HepG2 (cell line): ENCODE measurements at regions not wholly inside any gene's neighbourhood (a gene's known extent, or its start where the extent isn't known, plus 50 kb on each side); places are given as distances from the start of the nearest gene placed in this dataset.
"Not testable (repeated sequence)": the region's sequence is repeated elsewhere in the genome, so short reads cannot be mapped to it uniquely, and the experiment has no call there.

Experiments used
- ATAC-seq: fragments of 200-7000 bp; cut with Tn5 transposase; 3 replicates; pipeline ENCODE4 v1.9.1; 2020; ENCODE audit warnings: mild to moderate bottlenecking, moderate library complexity
- BruUV-seq: library from RNA; stranded (reverse); fragments of 400-500 nt; replicated peaks from 2 replicates; lab custom pipeline; 2021; lab: Mats Ljungman, UMichigan
- CTCF ChIA-PET: fragments of 300-600 bp; formaldehyde crosslinking; extraction: SDS; loops from one replicate; lab custom pipeline; 2021; ENCODE audit warnings: low total read pairs, inconsistent platforms, low intra/inter-chr PET ratio; lab: Yijun Ruan, JAX
- POLR2A ChIA-PET: fragments of 350-600 bp; sonication (Branson Sonifier 250); formaldehyde crosslinking; loops from one replicate; lab custom pipeline; 2020; ENCODE audit warnings: antibody characterized with exemption, inconsistent platforms; lab: Yijun Ruan, JAX
- DNase-seq: peaks from one replicate; pipeline ENCODE4 v3.0.0-alpha.2; 2015; ENCODE audit warnings: low spot score
- FAIRE-seq: peaks from 3 replicates; lab custom pipeline; 2011; peaks lifted over from hg19 to GRCh38; lab: Jason Lieb, UNC
- H2AFZ ChIP-seq: one replicate; pipeline ENCODE4 v1.6.1; 2011; ENCODE audit warnings: low read length, inconsistent platforms
- H3K27ac ChIP-seq: fragments of 300-600 bp; 3 replicates; pipeline ENCODE4 v1.8.0; 2011; ENCODE audit warnings: mixed run types, mild to moderate bottlenecking, mixed read lengths, low read length, inconsistent platforms; ENCODE audit not compliant: insufficient read depth; ENCODE audit errors: extremely low read length
- H3K27me3 ChIP-seq, 2 experiments: fragments of 200-600 bp in 1 of 2; 2 replicates in 1 of 2; 3 replicates in 1 of 2; pipeline versions ENCODE4 v1.6.0 to v1.8.0; 2011; ENCODE audit warnings: low read length in 2 of 2, mild to moderate bottlenecking in 2 of 2, moderate library complexity in 2 of 2, inconsistent platforms in 1 of 2; ENCODE audit not compliant: insufficient read depth in 2 of 2, control insufficient read depth in 1 of 2
- H3K36me3 ChIP-seq, 2 experiments: fragments of 200-600 bp in 1 of 2; replicated peaks in 1 of 2; 2 replicates in 1 of 2; 3 replicates in 1 of 2; pipeline versions ENCODE4 v1.5.1 to v1.8.0; 2011; ENCODE audit warnings: low read length in 2 of 2, inconsistent platforms in 1 of 2; ENCODE audit not compliant: insufficient read depth in 2 of 2, control insufficient read depth in 1 of 2
- H3K4me1 ChIP-seq: 2 replicates; pipeline ENCODE4 v1.5.1; 2012; ENCODE audit warnings: low read length, inconsistent platforms; ENCODE audit not compliant: insufficient read depth
- H3K4me2 ChIP-seq: 2 replicates; pipeline ENCODE4 v1.6.0; 2011; ENCODE audit warnings: low read depth, low read length, inconsistent platforms
- H3K4me3 ChIP-seq, 3 experiments: fragments of 200-600 bp in 1 of 3; sonication (generic), shearing (Covaris generic) in 1 of 3; replicated peaks in 1 of 3; 2 replicates each; pipeline ENCODE4 v1.5.1; 2011 to 2016; ENCODE audit warnings: low read length in 3 of 3, inconsistent platforms in 2 of 3, low read depth in 2 of 3, mild to moderate bottlenecking in 2 of 3, control low read depth in 1 of 3, mixed read lengths in 1 of 3; ENCODE audit not compliant: insufficient read depth in 1 of 3
- H3K79me2 ChIP-seq: one replicate; pipeline ENCODE4 v1.6.1; 2011; ENCODE audit warnings: low read length, inconsistent platforms; ENCODE audit not compliant: insufficient read depth
- H3K9ac ChIP-seq: 2 replicates; pipeline ENCODE4 v1.6.0; 2011; ENCODE audit warnings: mild to moderate bottlenecking, low read depth, low read length, inconsistent platforms; ENCODE audit not compliant: insufficient read depth
- H3K9me3 ChIP-seq: 2 replicates; pipeline ENCODE4 v1.5.1; 2012; ENCODE audit warnings: mild to moderate bottlenecking, low read length
- H4K20me1 ChIP-seq: 2 replicates; pipeline ENCODE4 v1.6.0; 2011; ENCODE audit warnings: inconsistent platforms, mild to moderate bottlenecking, low read length, moderate library complexity; ENCODE audit not compliant: insufficient read depth
- BATF2 ChIP-seq: sonication (generic); formaldehyde crosslinking; IDR thresholded peaks from 2 replicates; pipeline ENCODE4 v1.8.0; 2022; ENCODE audit warnings: mild to moderate bottlenecking, missing genetic modification reagents, moderate library complexity
- CHCHD3 ChIP-seq: sonication (generic); formaldehyde crosslinking; IDR thresholded peaks from 2 replicates; pipeline ENCODE4 v1.8.0; 2022; ENCODE audit warnings: mild to moderate bottlenecking, missing genetic modification reagents, moderate library complexity
- CREM ChIP-seq, 2 experiments: sonication (generic) in 1 of 2; formaldehyde crosslinking in 1 of 2; IDR thresholded peaks; 2 replicates each; pipeline versions ENCODE4 v1.4.0 to v1.6.1; 2016 to 2020; ENCODE audit warnings: antibody characterized with exemption in 1 of 2, mild to moderate bottlenecking in 1 of 2, missing genetic modification reagents in 1 of 2
- FOXK2 ChIP-seq: fragments of 450-650 bp; IDR thresholded peaks from 2 replicates; pipeline ENCODE4 v1.6.1; 2016
- GATAD2A ChIP-seq: IDR thresholded peaks from 2 replicates; pipeline ENCODE4 v1.6.1; 2016
- ISL2 ChIP-seq: sonication (generic); formaldehyde crosslinking; IDR thresholded peaks from 2 replicates; pipeline ENCODE4 v1.5.0; 2020; ENCODE audit warnings: missing genetic modification reagents
- NR2F6 ChIP-seq, 2 experiments: IDR thresholded peaks; 2 replicates each; pipeline ENCODE4 v1.6.1; 2016; ENCODE audit warnings: antibody characterized with exemption in 1 of 2, mild to moderate bottlenecking in 1 of 2
- PCBP1 ChIP-seq: fragments of 200-400 bp; formaldehyde crosslinking; IDR thresholded peaks from 2 replicates; pipeline ENCODE4 v1.6.1; 2017; ENCODE audit warnings: mild to moderate bottlenecking, low read depth, low read length, borderline replicate concordance
- TRIM22 ChIP-seq: fragments of 450-650 bp; IDR thresholded peaks from 2 replicates; pipeline ENCODE4 v1.6.1; 2017
- ZMAT5 ChIP-seq: sonication (generic); formaldehyde crosslinking; IDR thresholded peaks from 2 replicates; pipeline ENCODE4 v1.5.0; 2020; ENCODE audit warnings: mild to moderate bottlenecking, low read depth, missing genetic modification reagents, borderline replicate concordance
- ZNF17 ChIP-seq: sonication (generic); formaldehyde crosslinking; IDR thresholded peaks from 2 replicates; pipeline ENCODE4 v1.5.0; 2020; ENCODE audit warnings: mild to moderate bottlenecking, missing genetic modification reagents
- WGBS: methylation state at CpG from one replicate; pipeline ENCODE4 v1.1.6; 2017; ENCODE audit warnings: low lambda C conversion rate; 5-methylcytosine and 5-hydroxymethylcytosine counted together
- in situ Hi-C: cut with HindIII; loops from 2 replicates; pipeline ENCODE4 v1.10.0; 2017; ENCODE audit warnings: low pct_unique_long_range_greater_than_20kb; ENCODE audit not compliant: extremely low pct_ligation_motif_present
- intact Hi-C: fragments of 100-400 bp; cut with micrococcal nuclease; formaldehyde crosslinking; loops from one replicate; pipeline ENCODE4 v1.10.0; 2022; ENCODE audit not compliant: unreplicated experiment

GRCh38 chr1:5610432-5610831 lies 381.8 kb downstream of the NPHP4 start (continued):
- TF ChIP-seq BATF2 (CRISPR knock-in tag) = no peak

GRCh38 chr1:5603353-5604104 lies 388.7 kb downstream of the NPHP4 start:
- CTCF ChIA-PET = no interaction called here
- Histone ChIP-seq H3K9ac (no peak overlapping the region), H3K9me3 (no peaks in the 10 kb centered on the region), H3K79me2 (no peaks in the 10 kb centered on the region), H2AFZ (no peak overlapping the region), H3K4me2 (no peak overlapping the region), H4K20me1 (no peaks in the 10 kb centered on the region), H3K27ac (no peak overlapping the region), H3K4me3 (no peak overlapping the region), H3K27me3 (peaks cover 0 to 3% of the 10 kb centered on the region in 2 experiments; a peak in 1 of 5 replicates)
- in situ Hi-C loops = no loop called here
- no peak for ATAC-seq
- no TSS peak for BruUV-seq
- WGBS = 12% methylated on average over 3 of the region's 3 CpGs
- no peak for TF ChIP-seq ZNF17 (CRISPR knock-in tag)
- no peak for TF ChIP-seq GATAD2A
- no peak for TF ChIP-seq PCBP1
- TF ChIP-seq CHCHD3 (CRISPR knock-in tag) = no peak
- no peak for TF ChIP-seq NR2F6 (IDR thresholded peaks at IDR 0.05)
- no peak for TF ChIP-seq NR2F6 (CRISPR knock-in tag; IDR thresholded peaks at IDR 0.05)
- TF ChIP-seq FOXK2 = no peak
- no peak for TF ChIP-seq ISL2 (CRISPR knock-in tag)
- TF ChIP-seq ZMAT5 (CRISPR knock-in tag) = no peak
- TF ChIP-seq TRIM22 = no peak
- no peak for TF ChIP-seq CREM (IDR thresholded peaks at IDR 0.05)
- no peak for TF ChIP-seq CREM (CRISPR knock-in tag; IDR thresholded peaks at IDR 0.05)
- TF ChIP-seq, all 625 proteins: peak for 0
- no peak for FAIRE-seq
- POLR2A ChIA-PET = no interaction called here
- Histone ChIP-seq H3K4me1 (peaks cover 6% of the 10 kb centered on the region), H3K36me3 (no peaks in the 10 kb centered on the region)
- intact Hi-C loops = no loop called here
- no peak for DNase-seq

GRCh38 chr1:5602718-5603117 lies 389.5 kb downstream of the NPHP4 start:
- POLR2A ChIA-PET, intact Hi-C loops, H3K9ac ChIP-seq, H4K20me1 ChIP-seq, H3K79me2 ChIP-seq, FAIRE-seq, ATAC-seq, H3K27me3 ChIP-seq, H3K36me3 ChIP-seq, H3K27ac ChIP-seq, H3K9me3 ChIP-seq, BruUV-seq, H3K4me3 ChIP-seq, H3K4me2 ChIP-seq, in situ Hi-C loops, DNase-seq, H2AFZ ChIP-seq, CTCF ChIA-PET: not testable (repeated sequence)
- 35% methylated on average over 4 of the region's 5 CpGs for WGBS
- H3K4me1 ChIP-seq = peaks cover 14% of the 10 kb centered on the region
